ENCODE measurements at regions not wholly inside any gene's neighbourhood (a gene's known extent, or its start where the extent isn't known, plus 50 kb on each side); places are given as distances from the start of the nearest gene placed in this dataset.
"Not testable (repeated sequence)": the region's sequence is repeated elsewhere in the genome, so short reads cannot be mapped to it uniquely, and the experiment has no call there.

GRCh38 chr1:234817313-234818039 is 207.5 kb upstream of the IRF2BP2 start:
- not testable (repeated sequence) for DNase-seq

GRCh38 chr1:234816864-234817263 is 206.9 kb upstream of the IRF2BP2 start:
- DNase-seq: not testable (repeated sequence)

DNA sequence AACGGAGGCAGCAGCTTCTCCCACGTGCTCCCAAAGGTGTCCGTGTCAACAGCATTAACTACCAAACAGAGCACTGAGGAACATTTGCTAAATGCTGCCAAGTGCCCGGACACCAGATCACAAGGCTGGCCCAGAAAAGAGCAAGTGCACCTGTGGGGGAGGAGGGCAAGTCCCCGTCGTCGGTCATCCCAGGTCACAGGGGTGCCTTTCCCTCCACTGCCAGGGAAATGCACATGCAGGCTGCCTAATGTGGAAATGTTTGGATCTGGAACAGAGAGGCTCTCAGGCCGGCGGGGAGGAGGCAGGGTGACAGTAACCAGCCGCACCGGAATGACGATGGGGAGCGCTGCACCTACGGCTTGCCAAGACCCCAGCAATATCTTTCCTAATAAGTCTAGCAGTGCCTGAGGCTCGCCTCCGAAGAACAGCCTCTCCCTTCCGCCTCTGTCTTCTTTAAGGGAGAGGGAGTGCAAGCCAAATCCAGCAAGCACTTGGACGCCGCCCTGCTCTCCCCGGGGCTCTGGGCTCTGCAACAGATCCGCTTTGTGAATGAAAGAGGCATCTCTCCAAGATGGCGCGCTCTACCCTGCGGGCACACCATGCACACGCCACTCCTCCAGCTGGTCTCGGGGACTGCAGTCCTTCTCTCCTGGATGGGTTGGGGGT is 206.3 kb upstream of the IRF2BP2 start:
- peak; percentile 36 for DNase-seq

GRCh38 chr1:234815295-234815815 is 205.4 kb upstream of the IRF2BP2 start:
- not testable (repeated sequence) for DNase-seq

DNA sequence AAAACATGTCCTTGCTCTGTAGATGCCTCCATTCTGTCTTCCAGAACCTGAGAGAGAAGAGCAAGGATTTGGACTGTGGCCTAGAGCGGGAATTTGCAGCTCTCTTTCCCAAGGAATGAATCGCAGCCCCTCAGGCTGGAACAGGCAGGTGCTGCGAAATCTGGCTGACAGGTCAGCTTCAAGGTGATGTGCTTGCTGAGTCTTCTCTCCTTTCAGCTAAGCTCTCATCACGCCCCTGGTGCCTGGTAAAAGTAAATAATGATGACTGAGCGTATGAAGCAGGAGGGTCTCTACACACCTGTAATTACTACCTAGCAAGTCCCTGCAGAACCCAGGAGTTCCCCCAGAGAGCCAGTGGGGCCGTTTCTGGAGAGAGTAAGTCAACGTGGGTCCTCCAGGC is 204.3 kb upstream of the IRF2BP2 start:
- DNase-seq: not testable (repeated sequence)

GRCh38 chr1:234811824-234812223 is 201.8 kb upstream of the IRF2BP2 start:
- peak; percentile 5 for DNase-seq

- DNase-seq: not testable (repeated sequence)
Observed at GRCh38 chr1:234810726-234811125, 200.7 kb upstream of the IRF2BP2 start.

- not testable (repeated sequence) for DNase-seq
Observed at GRCh38 chr1:234809854-234810245, 199.9 kb upstream of the IRF2BP2 start.

DNA sequence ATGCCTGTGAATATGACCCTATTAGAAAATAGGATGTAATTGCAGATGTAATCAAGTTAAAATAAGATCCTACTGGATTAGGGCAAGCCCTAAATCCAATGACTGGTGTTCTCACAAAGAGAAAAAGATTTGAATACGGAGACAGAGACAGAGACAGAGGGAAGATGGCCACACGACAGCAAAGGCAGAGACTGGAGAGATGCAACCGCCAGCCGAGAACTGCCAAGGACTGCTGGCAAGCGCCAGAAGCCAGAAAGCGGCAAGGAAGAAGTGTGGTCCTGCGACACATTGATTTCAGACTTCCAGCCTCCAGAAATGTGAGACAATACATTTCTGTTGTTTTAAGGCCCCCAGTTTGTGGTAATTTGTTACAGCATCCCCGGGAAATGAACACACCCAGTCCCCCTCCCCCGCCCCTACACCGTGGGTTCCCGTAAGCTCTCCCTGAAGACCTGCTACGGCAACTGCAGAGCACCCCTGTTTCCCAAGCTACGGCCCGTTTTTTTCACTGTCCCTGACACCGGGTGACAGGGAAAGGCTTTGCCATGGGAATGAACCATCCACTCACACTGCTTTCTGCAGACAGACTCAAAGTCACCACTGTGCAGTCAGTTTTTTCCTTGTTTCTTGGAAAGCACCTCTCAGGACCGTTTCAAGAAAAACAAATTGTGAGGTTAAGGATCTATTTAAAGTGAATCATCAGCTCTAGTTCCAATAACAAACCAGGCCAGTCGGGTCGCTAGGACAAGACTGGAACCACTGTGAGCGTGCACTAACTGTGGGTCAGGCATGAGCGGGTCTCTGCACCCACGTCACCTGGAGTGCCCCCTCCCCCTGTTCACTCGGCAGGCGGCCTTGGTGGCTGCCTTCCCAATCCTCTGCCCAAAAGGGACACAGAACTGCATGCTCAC is 199.2 kb upstream of the IRF2BP2 start:
- not testable (repeated sequence) for DNase-seq

- DNase-seq: not testable (repeated sequence)
Observed at GRCh38 chr1:234808459-234808858, 198.5 kb upstream of the IRF2BP2 start.

DNA sequence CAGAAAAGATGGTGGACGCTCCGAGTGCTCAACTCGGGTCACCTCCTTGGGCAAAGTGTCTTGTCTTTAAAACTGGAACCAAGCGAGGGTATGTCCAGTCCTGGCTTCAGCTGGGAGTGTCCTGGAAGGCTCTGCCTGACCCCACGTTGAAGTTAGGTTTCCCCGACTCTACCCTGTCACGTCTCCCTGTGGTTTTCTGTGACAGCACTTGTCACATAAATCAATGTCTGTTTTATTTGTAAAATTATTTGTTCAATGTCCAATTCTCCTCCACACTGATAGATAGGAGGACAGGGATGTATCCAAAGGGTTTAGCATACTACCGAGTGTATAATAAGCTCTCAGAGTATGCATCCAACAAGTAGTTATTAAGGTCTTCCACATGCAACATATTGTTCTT is 197.7 kb upstream of the IRF2BP2 start:
- DNase-seq: not testable (repeated sequence)

DNA sequence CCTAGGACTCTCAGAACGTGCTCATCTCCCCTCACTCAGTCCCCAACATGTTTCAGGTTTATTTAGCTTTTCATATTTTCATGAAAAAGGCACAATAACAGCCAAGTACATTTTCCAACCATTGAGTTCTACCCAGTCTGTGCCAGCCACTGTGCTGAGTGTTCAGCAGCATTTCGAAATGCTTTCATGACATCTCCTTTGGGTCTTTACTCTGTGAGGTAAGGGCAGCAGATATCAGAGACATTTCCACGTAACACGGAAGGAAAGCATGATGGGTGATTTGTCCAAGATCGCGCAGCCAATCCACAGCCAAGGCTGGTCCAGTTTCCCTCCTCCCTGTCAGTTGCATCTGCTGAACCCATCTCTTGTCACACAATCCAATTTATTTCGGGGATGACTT is 192.6 kb upstream of the IRF2BP2 start:
- not testable (repeated sequence) for DNase-seq

DNA sequence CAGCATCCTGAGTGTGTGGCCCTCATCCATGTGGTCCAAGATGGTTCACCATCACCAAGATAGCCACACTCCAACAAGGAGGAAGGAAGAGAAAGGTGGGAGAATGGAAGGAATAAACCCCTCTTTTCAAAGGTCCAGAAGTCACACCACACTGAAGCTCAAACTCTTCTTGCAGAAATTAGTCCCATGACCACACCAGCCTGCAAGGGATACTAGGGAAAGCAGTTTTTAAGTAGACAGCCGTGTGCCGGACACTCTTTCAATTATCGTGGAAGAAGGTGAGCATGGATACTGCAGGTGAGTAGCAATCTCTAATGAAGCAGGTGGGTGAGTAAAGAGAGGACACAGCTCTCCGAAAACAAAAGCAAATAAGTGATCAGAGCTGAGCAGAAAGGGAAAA is 191.7 kb upstream of the IRF2BP2 start:
- DNase-seq: not testable (repeated sequence)

DNA sequence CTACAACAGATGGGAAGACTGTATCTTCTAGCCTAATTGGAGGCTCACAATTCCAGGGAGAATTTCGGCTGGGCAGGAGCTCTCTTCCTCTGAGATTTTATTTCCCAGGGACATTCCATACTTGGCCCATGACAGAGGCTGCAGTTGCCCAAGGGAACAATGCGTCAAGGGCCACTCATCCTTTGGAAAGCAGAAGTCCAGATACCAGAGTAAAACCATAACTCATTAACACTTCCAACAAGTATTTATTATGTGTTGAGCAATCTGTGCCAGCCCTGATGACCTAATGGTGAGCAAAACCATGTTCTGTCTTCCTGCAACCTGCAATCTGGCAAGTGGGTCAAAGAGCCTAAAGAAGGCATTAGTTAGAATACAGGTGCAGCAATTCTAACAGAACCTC is 191.2 kb upstream of the IRF2BP2 start:
- not testable (repeated sequence) for DNase-seq

DNA sequence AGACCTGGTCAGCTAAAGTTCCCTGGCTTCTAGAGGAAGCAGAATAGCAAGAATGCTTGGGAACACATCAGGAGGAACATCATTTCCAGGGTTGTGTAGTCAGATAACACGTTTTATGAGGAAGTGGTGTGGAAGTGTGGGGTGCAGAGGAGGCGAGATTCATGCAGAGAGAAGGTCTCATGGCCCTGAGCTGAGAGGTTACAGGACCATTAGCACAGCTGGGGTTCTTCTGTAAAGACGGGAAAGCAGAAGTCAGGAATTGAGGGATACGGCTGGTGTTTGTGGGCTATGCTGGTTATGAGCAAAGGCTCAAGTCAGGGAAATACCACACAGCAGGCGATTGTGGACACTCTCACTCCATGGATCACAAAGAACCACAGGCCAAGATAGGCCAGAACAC is 190.6 kb upstream of the IRF2BP2 start:
- DNase-seq: not testable (repeated sequence)

- not testable (repeated sequence) for DNase-seq
Observed at GRCh38 chr1:234799021-234799689, 189.2 kb upstream of the IRF2BP2 start.

DNA sequence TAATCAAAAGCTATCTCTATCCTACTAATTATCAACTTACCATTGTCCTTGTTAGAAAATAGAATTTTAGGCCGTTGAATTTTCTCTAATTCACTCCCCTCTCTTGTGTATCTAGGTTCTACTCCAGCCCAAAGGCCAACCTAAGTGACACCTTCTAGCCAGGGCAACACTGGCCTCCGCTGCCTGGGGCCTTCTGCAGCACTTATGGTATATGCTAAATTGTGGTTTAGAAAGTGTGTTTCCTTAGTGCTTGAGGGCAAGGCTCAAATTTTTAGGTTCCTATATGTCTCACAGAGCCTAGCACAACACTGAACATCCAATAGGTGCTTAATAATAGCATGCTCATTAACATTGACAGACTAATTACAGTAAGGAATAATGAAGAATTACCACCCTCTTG is 187.2 kb upstream of the IRF2BP2 start:
- not testable (repeated sequence) for DNase-seq

GRCh38 chr1:234796438-234796792 is 186.4 kb upstream of the IRF2BP2 start:
- DNase-seq: not testable (repeated sequence)

GRCh38 chr1:234795711-234796437 is 185.9 kb upstream of the IRF2BP2 start:
- not testable (repeated sequence) for DNase-seq

- DNase-seq: not testable (repeated sequence)
Observed at GRCh38 chr1:234795007-234795406, 185.0 kb upstream of the IRF2BP2 start.

- DNase-seq: not testable (repeated sequence)
Observed at GRCh38 chr1:234794452-234794851, 184.5 kb upstream of the IRF2BP2 start.
